ENCODE measurements at regions not wholly inside any gene's neighbourhood (a gene's known extent, or its start where the extent isn't known, plus 50 kb on each side); places are given as distances from the start of the nearest gene placed in this dataset.

DNA sequence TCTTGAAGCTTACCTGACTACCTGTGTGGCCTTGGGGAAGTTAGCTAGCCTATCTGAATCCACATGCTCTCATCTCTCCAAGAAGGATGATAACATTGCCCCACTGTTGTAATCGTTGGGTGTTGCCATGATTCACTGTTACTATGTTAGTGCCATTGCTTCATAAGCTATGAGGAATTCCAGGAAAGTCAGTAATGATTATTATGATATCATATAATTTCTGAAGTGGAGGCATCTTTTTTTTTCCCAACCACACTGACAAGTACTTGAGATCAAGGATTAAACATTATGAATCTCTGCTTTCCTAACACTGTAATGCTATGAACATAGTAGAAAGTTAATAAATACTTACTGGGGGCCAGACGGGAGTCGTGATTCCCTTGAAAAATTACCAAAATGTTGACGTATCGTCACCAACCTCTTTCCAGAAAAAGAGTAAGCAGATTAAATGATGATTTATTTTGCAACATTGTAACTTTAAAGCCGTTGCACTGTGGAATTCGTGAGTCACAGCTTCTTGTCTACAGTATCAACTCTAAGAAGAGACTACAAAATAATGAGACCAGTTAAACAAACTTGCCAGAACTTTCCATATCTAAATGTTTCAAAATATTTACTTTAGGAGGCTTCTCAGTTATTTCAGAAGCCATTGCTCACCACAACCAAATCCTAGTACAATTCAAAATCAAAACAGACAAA lies 459.9 kb downstream of the PIK3C3 start:
- H3K4me1 ChIP-seq, result no peaks in the 10 kb centered on the region
- H3K4me3 ChIP-seq, result no peak overlapping the region
- no peaks in the 10 kb centered on the region for H3K27me3 ChIP-seq (replicated peaks in 1 of 7)
- no peaks in the 10 kb centered on the region for H3K36me3 ChIP-seq
- peaks cover 0 to 1% (median 0%) of the 10 kb centered on the region in 8 donors for H3K9me3 ChIP-seq
- 58 to 73% (median 72%) methylated on average over 7 of the region's 7 CpGs for WGBS, 5 donors
- TF ChIP-seq CTCF (IDR thresholded peaks at IDR 0.05 in 8 of 11, conservative IDR thresholded peaks at IDR 0.05 in 3 of 11), result no peak
- no peak for TF ChIP-seq POLR2AphosphoS5 (IDR thresholded peaks at IDR 0.05)
- no peak for TF ChIP-seq POLR2A (IDR thresholded peaks at IDR 0.05)
- intact Hi-C loops (cut with DNase I; ENCODE audit: low total_unique reads), result no loop called here
- H3K27ac ChIP-seq, result peak overlapping the region in 1 of 8 donors; percentile 3
- DNase-seq, result no peak

GRCh38 chr18:42417189-42417588 lies 462.2 kb downstream of the PIK3C3 start:
- TF ChIP-seq POLR2AphosphoS5 (IDR thresholded peaks at IDR 0.05), result no peak
- TF ChIP-seq CTCF (IDR thresholded peaks at IDR 0.05 in 8 of 11, conservative IDR thresholded peaks at IDR 0.05 in 3 of 11), result no peak
- no peak for TF ChIP-seq POLR2A (IDR thresholded peaks at IDR 0.05)
- Histone ChIP-seq H3K27me3 (replicated peaks in 1 of 7) (no peaks in the 10 kb centered on the region), H3K27ac (no peak overlapping the region), H3K36me3 (no peaks in the 10 kb centered on the region), H3K9me3 (no peaks in the 10 kb centered on the region), H3K4me1 (no peaks in the 10 kb centered on the region), H3K4me3 (no peak overlapping the region)
- intact Hi-C loops (cut with DNase I; ENCODE audit: low total_unique reads), result no loop called here
- WGBS, 5 donors, result 79 to 98% (median 84%) methylated on average over 3 to 5 of the region's 5 CpGs
- DNase-seq, result peak; percentile 34

- intact Hi-C loops (cut with DNase I; ENCODE audit: low total_unique reads), result no loop called here
- no peaks in the 10 kb centered on the region for H3K36me3 ChIP-seq
- no peak overlapping the region for H3K27ac ChIP-seq
- H3K9me3 ChIP-seq, result peaks cover 0 to 4% (median 0%) of the 10 kb centered on the region in 8 donors
- TF ChIP-seq POLR2A (IDR thresholded peaks at IDR 0.05), result no peak
- TF ChIP-seq CTCF (IDR thresholded peaks at IDR 0.05 in 8 of 11, conservative IDR thresholded peaks at IDR 0.05 in 3 of 11), result no peak
- TF ChIP-seq POLR2AphosphoS5 (IDR thresholded peaks at IDR 0.05), result no peak
- H3K27me3 ChIP-seq (replicated peaks in 1 of 7), result no peaks in the 10 kb centered on the region
- WGBS, 5 donors, result 56 to 83% (median 58%) methylated on average over 1 of the region's 1 CpG
- no peaks in the 10 kb centered on the region for H3K4me1 ChIP-seq
- H3K4me3 ChIP-seq, result no peak overlapping the region
- no peak for DNase-seq
Observed at GRCh38 chr18:42418121-42418520, 463.1 kb downstream of the PIK3C3 start.

- peaks cover 0 to 4% (median 0%) of the 10 kb centered on the region in 8 donors for H3K9me3 ChIP-seq
- H3K4me3 ChIP-seq, result no peak overlapping the region
- DNase-seq, result no peak
- intact Hi-C loops (cut with DNase I; ENCODE audit: low total_unique reads), result no loop called here
- no peaks in the 10 kb centered on the region for H3K4me1 ChIP-seq
- no peaks in the 10 kb centered on the region for H3K36me3 ChIP-seq
- H3K27me3 ChIP-seq (replicated peaks in 1 of 7), result no peaks in the 10 kb centered on the region
- H3K27ac ChIP-seq, result no peak overlapping the region
- TF ChIP-seq POLR2AphosphoS5 (IDR thresholded peaks at IDR 0.05) (no peak), POLR2A (IDR thresholded peaks at IDR 0.05) (no peak), CTCF (IDR thresholded peaks at IDR 0.05 in 8 of 11, conservative IDR thresholded peaks at IDR 0.05 in 3 of 11) (no peak)
Observed at GRCh38 chr18:42425025-42425424, 470.0 kb downstream of the PIK3C3 start.

All from spleen (tissue), 11 donors.